ENCODE measurements at regions not wholly inside any gene's neighbourhood (a gene's known extent, or its start where the extent isn't known, plus 50 kb on each side); places are given as distances from the start of the nearest gene placed in this dataset.

- TF ChIP-seq SIN3A (IDR thresholded peaks at IDR 0.05; ENCODE audit: borderline replicate concordance, insufficient read depth, low read depth, low read length) (no peak), CTCF (IDR thresholded peaks at IDR 0.05) (no peak), TCF7L2 (IDR thresholded peaks at IDR 0.05; ENCODE audit: low read depth, low read length) (no peak), POLR2AphosphoS5 (IDR thresholded peaks at IDR 0.05; ENCODE audit: low read depth, low read length) (no peak)
- TF ChIP-seq, protein P1, sequence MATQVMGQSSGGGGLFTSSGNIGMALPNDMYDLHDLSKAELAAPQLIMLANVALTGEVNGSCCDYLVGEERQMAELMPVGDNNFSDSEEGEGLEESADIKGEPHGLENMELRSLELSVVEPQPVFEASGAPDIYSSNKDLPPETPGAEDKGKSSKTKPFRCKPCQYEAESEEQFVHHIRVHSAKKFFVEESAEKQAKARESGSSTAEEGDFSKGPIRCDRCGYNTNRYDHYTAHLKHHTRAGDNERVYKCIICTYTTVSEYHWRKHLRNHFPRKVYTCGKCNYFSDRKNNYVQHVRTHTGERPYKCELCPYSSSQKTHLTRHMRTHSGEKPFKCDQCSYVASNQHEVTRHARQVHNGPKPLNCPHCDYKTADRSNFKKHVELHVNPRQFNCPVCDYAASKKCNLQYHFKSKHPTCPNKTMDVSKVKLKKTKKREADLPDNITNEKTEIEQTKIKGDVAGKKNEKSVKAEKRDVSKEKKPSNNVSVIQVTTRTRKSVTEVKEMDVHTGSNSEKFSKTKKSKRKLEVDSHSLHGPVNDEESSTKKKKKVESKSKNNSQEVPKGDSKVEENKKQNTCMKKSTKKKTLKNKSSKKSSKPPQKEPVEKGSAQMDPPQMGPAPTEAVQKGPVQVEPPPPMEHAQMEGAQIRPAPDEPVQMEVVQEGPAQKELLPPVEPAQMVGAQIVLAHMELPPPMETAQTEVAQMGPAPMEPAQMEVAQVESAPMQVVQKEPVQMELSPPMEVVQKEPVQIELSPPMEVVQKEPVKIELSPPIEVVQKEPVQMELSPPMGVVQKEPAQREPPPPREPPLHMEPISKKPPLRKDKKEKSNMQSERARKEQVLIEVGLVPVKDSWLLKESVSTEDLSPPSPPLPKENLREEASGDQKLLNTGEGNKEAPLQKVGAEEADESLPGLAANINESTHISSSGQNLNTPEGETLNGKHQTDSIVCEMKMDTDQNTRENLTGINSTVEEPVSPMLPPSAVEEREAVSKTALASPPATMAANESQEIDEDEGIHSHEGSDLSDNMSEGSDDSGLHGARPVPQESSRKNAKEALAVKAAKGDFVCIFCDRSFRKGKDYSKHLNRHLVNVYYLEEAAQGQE (IDR thresholded peaks at IDR 0.05; ENCODE audit: insufficient read depth in 1 of 2, low read depth in 2 of 2, low read length in 1 of 2): no peak
Measured at GRCh38 chr12:67752226-67752732, 103.7 kb downstream of the DYRK2 start.
